Neural cell (in vitro differentiated cells): ENCODE measurements at regions not wholly inside any gene's neighbourhood (a gene's known extent, or its start where the extent isn't known, plus 50 kb on each side); places are given as distances from the start of the nearest gene placed in this dataset.

Source experiments
- H2AFZ ChIP-seq: fragments of 200-600, 300-800 bp; sonication (generic), shearing (Covaris generic); 2 replicates; pipeline ENCODE4 v1.6.0; 2014; ENCODE audit warnings: low read depth, mild to moderate bottlenecking, antibody characterized with exemption, low read length, moderate library complexity
- H3F3A ChIP-seq: fragments of 200-600 bp; shearing (Covaris generic); 2 replicates; pipeline ENCODE4 v1.6.1; 2016; ENCODE audit warnings: mild to moderate bottlenecking, moderate library complexity, mixed read lengths, antibody characterized with exemption, low read length; ENCODE audit not compliant: insufficient read depth, poor library complexity, severe bottlenecking
- H3K27ac ChIP-seq: fragments of 200-600, 300-800 bp; sonication (generic), shearing (Covaris generic); 2 replicates; pipeline ENCODE4 v1.5.1; 2014; ENCODE audit warnings: mild to moderate bottlenecking, low read length, moderate library complexity
- H3K27me3 ChIP-seq: fragments of 300-800, 200-600 bp; sonication (generic), shearing (Covaris generic); 2 replicates; pipeline ENCODE4 v1.6.0; 2014; ENCODE audit warnings: mild to moderate bottlenecking, low read depth, low read length, moderate library complexity; ENCODE audit not compliant: insufficient read depth
- H3K36me3 ChIP-seq: fragments of 300-800, 200-600 bp; sonication (generic), shearing (Covaris generic); 2 replicates; pipeline ENCODE4 v1.5.1; 2014; ENCODE audit warnings: mild to moderate bottlenecking, antibody characterized with exemption, low read length, moderate library complexity; ENCODE audit not compliant: insufficient read depth
- H3K4me2 ChIP-seq: fragments of 300-800, 200-600 bp; sonication (generic), shearing (Covaris generic); 2 replicates; pipeline ENCODE4 v1.6.0; 2014; ENCODE audit warnings: mild to moderate bottlenecking, low read length
- H3K4me3 ChIP-seq: fragments of 300-800, 200-600 bp; sonication (generic), shearing (Covaris generic); 2 replicates; pipeline ENCODE4 v1.5.1; 2014; ENCODE audit warnings: mild to moderate bottlenecking, low read length, moderate library complexity
- H3K79me2 ChIP-seq: fragments of 200-600 bp; shearing (Covaris generic); replicated peaks from 2 replicates; pipeline ENCODE4 v1.6.0; 2014; ENCODE audit warnings: mild to moderate bottlenecking, low read length, moderate library complexity; ENCODE audit not compliant: insufficient read depth
- H3K9ac ChIP-seq: fragments of 300-800, 200-600 bp; sonication (generic), shearing (Covaris generic); 2 replicates; pipeline ENCODE4 v1.6.1; 2016; ENCODE audit warnings: mild to moderate bottlenecking, low read length, mixed read lengths
- H3K9me2 ChIP-seq: fragments of 200-600 bp; shearing (Covaris generic); 2 replicates; pipeline ENCODE4 v1.6.1; 2016; ENCODE audit warnings: mild to moderate bottlenecking, low read length, mixed read lengths; ENCODE audit not compliant: insufficient read depth
- H3K9me3 ChIP-seq: fragments of 200-600, 300-800 bp; sonication (generic), shearing (Covaris generic); 2 replicates; pipeline ENCODE4 v1.6.1; 2016; ENCODE audit warnings: mild to moderate bottlenecking, mixed run types, low read length, moderate library complexity, mixed read lengths
- H4K20me1 ChIP-seq: fragments of 200-600 bp; shearing (Covaris generic); 2 replicates; pipeline ENCODE4 v1.6.1; 2016; ENCODE audit warnings: mild to moderate bottlenecking, mixed run types; ENCODE audit not compliant: insufficient read depth
- EP300 ChIP-seq: fragments of 450-650 bp; conservative IDR thresholded peaks from 2 replicates; pipeline ENCODE4 v1.6.1; 2014; ENCODE audit warnings: antibody characterized with exemption, mild to moderate bottlenecking, moderate library complexity; ENCODE audit not compliant: poor library complexity, severe bottlenecking
- EZH2 ChIP-seq: fragments of 200-600, 300-800 bp; shearing (Covaris generic), sonication (generic); IDR thresholded peaks from 2 replicates; pipeline ENCODE4 v1.6.1; 2014; ENCODE audit warnings: antibody characterized with exemption, low read length, borderline replicate concordance, mild to moderate bottlenecking; ENCODE audit not compliant: insufficient read depth, poor library complexity, severe bottlenecking
- MXI1 ChIP-seq: fragments of 450-650 bp; conservative IDR thresholded peaks from 2 replicates; pipeline ENCODE4 v1.6.1; 2014; ENCODE audit warnings: antibody characterized with exemption, mild to moderate bottlenecking; ENCODE audit not compliant: poor library complexity, severe bottlenecking
- POLR2AphosphoS5 ChIP-seq: IDR thresholded peaks from 2 replicates; pipeline ENCODE4 v1.6.1; 2012
- RAD21 ChIP-seq: fragments of 450-650 bp; conservative IDR thresholded peaks from 2 replicates; pipeline ENCODE4 v1.6.1; 2014; ENCODE audit warnings: antibody characterized with exemption, mild to moderate bottlenecking, moderate library complexity
- SMC3 ChIP-seq: fragments of 450-650 bp; conservative IDR thresholded peaks from 2 replicates; pipeline ENCODE4 v1.6.1; 2014; ENCODE audit warnings: antibody characterized with exemption, mild to moderate bottlenecking, moderate library complexity; ENCODE audit not compliant: poor library complexity
- TAF1 ChIP-seq: IDR thresholded peaks from 2 replicates; pipeline ENCODE4 v1.6.1; 2012; ENCODE audit warnings: low read depth
- TF ChIP-seq, protein P1 (sequence below): fragments of 450-650 bp; IDR thresholded peaks from 2 replicates; pipeline ENCODE4 v1.5.1; 2014; ENCODE audit warnings: antibody characterized with exemption, mild to moderate bottlenecking, moderate library complexity; ENCODE audit not compliant: poor library complexity, severe bottlenecking
- TF ChIP-seq, protein P2 (sequence below): IDR thresholded peaks from 2 replicates; pipeline ENCODE4 v1.6.1; 2012; ENCODE audit warnings: borderline replicate concordance

DNA sequence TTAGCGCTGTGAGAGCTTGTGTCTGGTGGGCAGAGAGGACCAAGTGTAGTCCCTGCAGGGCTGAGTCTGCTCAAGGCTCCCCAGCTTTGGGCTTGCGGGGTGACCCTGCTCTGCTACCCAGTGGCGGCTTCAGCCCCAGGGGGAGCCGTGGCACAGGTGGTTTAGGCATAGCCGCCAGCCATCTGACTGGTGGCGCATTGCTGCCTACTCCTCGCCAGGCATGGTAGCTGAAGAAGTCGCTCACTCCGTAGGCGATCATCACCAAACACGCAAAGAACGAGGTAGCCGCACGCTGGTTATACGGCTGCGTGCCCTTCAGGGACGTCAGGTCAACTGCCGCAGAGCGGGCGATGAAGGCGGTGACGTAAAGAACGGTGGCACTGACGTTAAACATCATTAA, 180.7 kb upstream of the DIPK2B start:
- no peak for TF ChIP-seq EZH2
- TF ChIP-seq, protein P1, sequence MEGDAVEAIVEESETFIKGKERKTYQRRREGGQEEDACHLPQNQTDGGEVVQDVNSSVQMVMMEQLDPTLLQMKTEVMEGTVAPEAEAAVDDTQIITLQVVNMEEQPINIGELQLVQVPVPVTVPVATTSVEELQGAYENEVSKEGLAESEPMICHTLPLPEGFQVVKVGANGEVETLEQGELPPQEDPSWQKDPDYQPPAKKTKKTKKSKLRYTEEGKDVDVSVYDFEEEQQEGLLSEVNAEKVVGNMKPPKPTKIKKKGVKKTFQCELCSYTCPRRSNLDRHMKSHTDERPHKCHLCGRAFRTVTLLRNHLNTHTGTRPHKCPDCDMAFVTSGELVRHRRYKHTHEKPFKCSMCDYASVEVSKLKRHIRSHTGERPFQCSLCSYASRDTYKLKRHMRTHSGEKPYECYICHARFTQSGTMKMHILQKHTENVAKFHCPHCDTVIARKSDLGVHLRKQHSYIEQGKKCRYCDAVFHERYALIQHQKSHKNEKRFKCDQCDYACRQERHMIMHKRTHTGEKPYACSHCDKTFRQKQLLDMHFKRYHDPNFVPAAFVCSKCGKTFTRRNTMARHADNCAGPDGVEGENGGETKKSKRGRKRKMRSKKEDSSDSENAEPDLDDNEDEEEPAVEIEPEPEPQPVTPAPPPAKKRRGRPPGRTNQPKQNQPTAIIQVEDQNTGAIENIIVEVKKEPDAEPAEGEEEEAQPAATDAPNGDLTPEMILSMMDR: no peak
- TF ChIP-seq POLR2AphosphoS5: no peak
- Histone ChIP-seq H3K9me2 (no peaks in the 10 kb centered on the region), H3F3A (no peaks in the 10 kb centered on the region), H3K27me3 (no peaks in the 10 kb centered on the region), H3K36me3 (no peaks in the 10 kb centered on the region), H3K27ac (no peak overlapping the region), H4K20me1 (no peaks in the 10 kb centered on the region), H3K4me2 (no peak overlapping the region), H3K9me3 (no peaks in the 10 kb centered on the region), H2AFZ (no peak overlapping the region), H3K9ac (no peak overlapping the region), H3K79me2 (no peaks in the 10 kb centered on the region), H3K4me3 (no peak overlapping the region)

DNA sequence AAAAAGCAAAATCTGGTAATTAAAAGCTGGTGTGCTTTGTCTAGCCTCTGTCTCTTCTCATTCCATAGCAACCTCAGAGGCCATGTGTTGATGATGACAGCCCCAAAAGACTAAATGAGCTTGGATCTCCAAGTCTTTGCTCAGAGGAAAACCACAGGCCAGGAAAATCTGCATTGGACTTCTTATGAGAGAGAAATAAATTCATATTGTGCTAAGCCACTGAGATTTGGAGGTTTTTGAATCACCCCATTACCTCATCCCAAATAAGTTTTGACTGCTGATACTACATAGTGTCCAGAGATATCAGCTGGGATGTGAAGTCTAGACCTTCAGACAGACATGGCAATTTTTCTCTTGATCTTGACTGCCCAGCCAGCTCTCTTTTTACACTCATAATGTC, 178.6 kb upstream of the DIPK2B start:
- H3K9me2 ChIP-seq: no peaks in the 10 kb centered on the region
- H3K4me2 ChIP-seq: no peak overlapping the region
- no peak overlapping the region for H3K4me3 ChIP-seq
- H3K27ac ChIP-seq: no peak overlapping the region
- no peak overlapping the region for H3K9ac ChIP-seq
- TF ChIP-seq TAF1 (no peak), EP300 (no peak), POLR2AphosphoS5 (no peak), RAD21 (no peak), EZH2 (no peak), MXI1 (no peak)
- TF ChIP-seq, protein P1: no peak
- no peak overlapping the region for H2AFZ ChIP-seq
- no peaks in the 10 kb centered on the region for H3K36me3 ChIP-seq
- no peaks in the 10 kb centered on the region for H3F3A ChIP-seq
- H3K79me2 ChIP-seq: no peaks in the 10 kb centered on the region
- no peaks in the 10 kb centered on the region for H3K9me3 ChIP-seq
- H3K27me3 ChIP-seq: no peaks in the 10 kb centered on the region
- no peaks in the 10 kb centered on the region for H4K20me1 ChIP-seq

DNA sequence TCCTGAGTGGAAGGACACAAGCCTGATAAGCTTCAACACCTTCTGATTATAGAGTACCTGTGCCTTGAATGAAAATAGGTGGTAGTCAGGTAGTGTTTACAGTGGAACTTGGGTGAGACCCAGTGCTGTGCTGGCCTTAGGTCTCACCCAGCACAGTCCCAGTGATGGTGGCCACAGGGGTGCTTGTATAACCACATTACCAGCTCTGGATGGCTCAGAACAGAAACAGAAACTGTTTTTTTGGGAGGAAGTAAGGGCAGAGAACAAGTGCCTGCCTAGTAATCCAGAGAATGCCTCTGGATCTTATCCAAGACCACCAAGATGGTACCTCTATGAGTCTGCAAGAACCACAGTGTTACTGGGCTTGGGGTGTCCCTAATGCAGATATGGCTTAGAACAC, 171.5 kb upstream of the DIPK2B start:
- H4K20me1 ChIP-seq: no peaks in the 10 kb centered on the region
- no peak overlapping the region for H3K9ac ChIP-seq
- no peaks in the 10 kb centered on the region for H3K36me3 ChIP-seq
- H3F3A ChIP-seq: no peaks in the 10 kb centered on the region
- no peak overlapping the region for H3K27ac ChIP-seq
- no peak overlapping the region for H2AFZ ChIP-seq
- no peaks in the 10 kb centered on the region for H3K9me3 ChIP-seq
- no peaks in the 10 kb centered on the region for H3K27me3 ChIP-seq
- H3K79me2 ChIP-seq: no peaks in the 10 kb centered on the region
- no peak overlapping the region for H3K4me2 ChIP-seq
- no peak for TF ChIP-seq TAF1
- no peak for TF ChIP-seq EZH2
- no peak for TF ChIP-seq MXI1
- TF ChIP-seq, protein P1: no peak
- TF ChIP-seq, protein P2, sequence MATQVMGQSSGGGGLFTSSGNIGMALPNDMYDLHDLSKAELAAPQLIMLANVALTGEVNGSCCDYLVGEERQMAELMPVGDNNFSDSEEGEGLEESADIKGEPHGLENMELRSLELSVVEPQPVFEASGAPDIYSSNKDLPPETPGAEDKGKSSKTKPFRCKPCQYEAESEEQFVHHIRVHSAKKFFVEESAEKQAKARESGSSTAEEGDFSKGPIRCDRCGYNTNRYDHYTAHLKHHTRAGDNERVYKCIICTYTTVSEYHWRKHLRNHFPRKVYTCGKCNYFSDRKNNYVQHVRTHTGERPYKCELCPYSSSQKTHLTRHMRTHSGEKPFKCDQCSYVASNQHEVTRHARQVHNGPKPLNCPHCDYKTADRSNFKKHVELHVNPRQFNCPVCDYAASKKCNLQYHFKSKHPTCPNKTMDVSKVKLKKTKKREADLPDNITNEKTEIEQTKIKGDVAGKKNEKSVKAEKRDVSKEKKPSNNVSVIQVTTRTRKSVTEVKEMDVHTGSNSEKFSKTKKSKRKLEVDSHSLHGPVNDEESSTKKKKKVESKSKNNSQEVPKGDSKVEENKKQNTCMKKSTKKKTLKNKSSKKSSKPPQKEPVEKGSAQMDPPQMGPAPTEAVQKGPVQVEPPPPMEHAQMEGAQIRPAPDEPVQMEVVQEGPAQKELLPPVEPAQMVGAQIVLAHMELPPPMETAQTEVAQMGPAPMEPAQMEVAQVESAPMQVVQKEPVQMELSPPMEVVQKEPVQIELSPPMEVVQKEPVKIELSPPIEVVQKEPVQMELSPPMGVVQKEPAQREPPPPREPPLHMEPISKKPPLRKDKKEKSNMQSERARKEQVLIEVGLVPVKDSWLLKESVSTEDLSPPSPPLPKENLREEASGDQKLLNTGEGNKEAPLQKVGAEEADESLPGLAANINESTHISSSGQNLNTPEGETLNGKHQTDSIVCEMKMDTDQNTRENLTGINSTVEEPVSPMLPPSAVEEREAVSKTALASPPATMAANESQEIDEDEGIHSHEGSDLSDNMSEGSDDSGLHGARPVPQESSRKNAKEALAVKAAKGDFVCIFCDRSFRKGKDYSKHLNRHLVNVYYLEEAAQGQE: no peak
- TF ChIP-seq POLR2AphosphoS5: no peak
- TF ChIP-seq SMC3: no peak
- no peak for TF ChIP-seq EP300
- no peak for TF ChIP-seq RAD21
- no peaks in the 10 kb centered on the region for H3K9me2 ChIP-seq
- H3K4me3 ChIP-seq: no peak overlapping the region
